ENCODE measurements at regions not wholly inside any gene's neighbourhood (a gene's known extent, or its start where the extent isn't known, plus 50 kb on each side); places are given as distances from the start of the nearest gene placed in this dataset.

DNA sequence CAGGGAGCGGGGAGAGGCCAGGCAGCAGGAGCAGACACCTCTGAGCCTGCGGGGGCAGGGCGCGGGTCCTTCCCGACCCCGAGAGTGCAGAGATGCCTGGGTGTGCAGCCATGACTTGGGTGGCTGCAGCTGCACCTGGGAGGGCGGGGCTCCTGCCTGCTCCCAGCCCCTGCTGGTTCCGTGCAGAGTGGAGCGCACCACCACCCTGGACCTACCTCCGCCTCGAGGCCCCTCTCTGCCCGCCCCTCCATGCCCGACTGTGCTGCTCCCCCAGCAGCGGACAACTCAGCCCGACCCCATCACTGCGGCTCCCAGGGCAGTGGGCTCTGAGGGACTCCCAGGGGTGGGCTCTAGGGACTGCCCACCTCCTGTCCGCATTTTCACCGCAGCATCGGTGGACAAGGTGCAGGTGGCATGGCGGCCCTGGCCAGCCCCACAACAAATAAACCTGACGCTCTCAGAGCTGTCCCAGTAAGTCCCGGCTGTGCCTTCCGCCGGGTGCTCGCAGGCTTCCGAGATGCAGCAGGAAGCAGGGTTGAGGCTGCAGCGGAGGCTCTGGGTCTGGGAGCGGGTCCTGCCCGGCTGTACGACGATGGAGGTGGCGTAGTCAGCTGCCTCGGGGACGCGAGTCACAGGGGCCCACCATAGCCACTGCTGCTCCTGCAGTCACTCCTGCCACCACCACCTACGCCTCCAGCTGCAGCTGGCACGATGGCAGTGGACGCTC is 392.0 kb upstream of the CCDC196 start:
- TF ChIP-seq CTCF (IDR thresholded peaks at IDR 0.05), result no peak
- TF ChIP-seq POLR2A (IDR thresholded peaks at IDR 0.05), result no peak

Data from body of pancreas (tissue), 4 donors.